ENCODE measurements at regions not wholly inside any gene's neighbourhood (a gene's known extent, or its start where the extent isn't known, plus 50 kb on each side); places are given as distances from the start of the nearest gene placed in this dataset.

- no peak for TF ChIP-seq CTCF (IDR thresholded peaks at IDR 0.05; ENCODE audit: insufficient read depth in 1 of 2, low read depth in 1 of 2, low read length in 1 of 2, severe bottlenecking in 1 of 2, unreplicated experiment in 1 of 2)
- intact Hi-C loops (cut with micrococcal nuclease; ENCODE audit: unreplicated experiment): no loop called here
- no peaks in the 10 kb centered on the region for H3K9me3 ChIP-seq
- H3K27me3 Mint-ChIP-seq (ENCODE audit: insufficient read depth, unreplicated experiment): no peaks in the 10 kb centered on the region
- H3K4me1 ChIP-seq: no peaks in the 10 kb centered on the region
- H3K9me3 Mint-ChIP-seq (ENCODE audit: unreplicated experiment): no peaks in the 10 kb centered on the region
- H3K36me3 ChIP-seq (ENCODE audit: control insufficient read depth, insufficient read depth, low read length): no peaks in the 10 kb centered on the region
- H3K27ac Mint-ChIP-seq (ENCODE audit: unreplicated experiment): no peak overlapping the region
- H3K27me3 ChIP-seq (replicated peaks; ENCODE audit: control insufficient read depth, insufficient read depth, low read length): no peaks in the 10 kb centered on the region
- H3K4me1 Mint-ChIP-seq (ENCODE audit: low read depth, unreplicated experiment): no peaks in the 10 kb centered on the region
- no peaks in the 10 kb centered on the region for H3K36me3 Mint-ChIP-seq (ENCODE audit: insufficient read depth, unreplicated experiment)
- POLR2A ChIA-PET: no interaction called here
- no TSS peak for BruUV-seq (replicated peaks)
- DNase-seq: no peak
- CTCF ChIA-PET: no interaction called here
- H3K4me3 ChIP-seq (ENCODE audit: low read depth, low read length): no peak overlapping the region
- no peak overlapping the region for H3K4me3 Mint-ChIP-seq (ENCODE audit: unreplicated experiment)
Measured at GRCh38 chr5:128687930-128688329, 149.9 kb upstream of the FBN2 start.

GRCh38 chr5:128693764-128694163 lies 155.7 kb upstream of the FBN2 start:
- no peak for TF ChIP-seq CTCF (IDR thresholded peaks at IDR 0.05; ENCODE audit: insufficient read depth in 1 of 2, low read depth in 1 of 2, low read length in 1 of 2, severe bottlenecking in 1 of 2, unreplicated experiment in 1 of 2)
- CTCF ChIA-PET: no interaction called here
- Histone ChIP-seq H3K4me1 (no peaks in the 10 kb centered on the region), H3K4me3 (ENCODE audit: low read depth, low read length) (no peak overlapping the region), H3K9me3 (no peaks in the 10 kb centered on the region), H3K27me3 (replicated peaks; ENCODE audit: control insufficient read depth, insufficient read depth, low read length) (no peaks in the 10 kb centered on the region), H3K36me3 (ENCODE audit: control insufficient read depth, insufficient read depth, low read length) (no peaks in the 10 kb centered on the region)
- Mint-ChIP-seq H3K4me1 (ENCODE audit: low read depth, unreplicated experiment) (no peaks in the 10 kb centered on the region), H3K36me3 (ENCODE audit: insufficient read depth, unreplicated experiment) (no peaks in the 10 kb centered on the region), H3K9me3 (ENCODE audit: unreplicated experiment) (no peaks in the 10 kb centered on the region), H3K27me3 (ENCODE audit: insufficient read depth, unreplicated experiment) (no peaks in the 10 kb centered on the region), H3K4me3 (ENCODE audit: unreplicated experiment) (no peak overlapping the region), H3K27ac (ENCODE audit: unreplicated experiment) (no peak overlapping the region)
- BruUV-seq (replicated peaks): no TSS peak
- intact Hi-C loops (cut with micrococcal nuclease; ENCODE audit: unreplicated experiment): no loop called here
- DNase-seq: no peak
- POLR2A ChIA-PET: no interaction called here

- no peaks in the 10 kb centered on the region for H3K4me1 ChIP-seq
- intact Hi-C loops (cut with micrococcal nuclease; ENCODE audit: unreplicated experiment): no loop called here
Measured at GRCh38 chr5:128695791-128696530, 157.9 kb upstream of the FBN2 start.

More at GRCh38 chr5:128695791-128696530, 157.9 kb upstream of the FBN2 start:
- Mint-ChIP-seq H3K9me3 (ENCODE audit: unreplicated experiment) (no peaks in the 10 kb centered on the region), H3K4me3 (ENCODE audit: unreplicated experiment) (no peak overlapping the region), H3K4me1 (ENCODE audit: low read depth, unreplicated experiment) (no peaks in the 10 kb centered on the region), H3K27me3 (ENCODE audit: insufficient read depth, unreplicated experiment) (no peaks in the 10 kb centered on the region), H3K27ac (ENCODE audit: unreplicated experiment) (no peak overlapping the region), H3K36me3 (ENCODE audit: insufficient read depth, unreplicated experiment) (no peaks in the 10 kb centered on the region)
- Histone ChIP-seq H3K27me3 (replicated peaks; ENCODE audit: control insufficient read depth, insufficient read depth, low read length) (no peaks in the 10 kb centered on the region), H3K36me3 (ENCODE audit: control insufficient read depth, insufficient read depth, low read length) (no peaks in the 10 kb centered on the region), H3K9me3 (no peaks in the 10 kb centered on the region), H3K4me3 (ENCODE audit: low read depth, low read length) (no peak overlapping the region)
- BruUV-seq (replicated peaks): no TSS peak
- ChIA-PET POLR2A (no interaction called here), CTCF (no interaction called here)
- peak; percentile 16 to 53 for TF ChIP-seq CTCF (IDR thresholded peaks at IDR 0.05; ENCODE audit: insufficient read depth in 1 of 2, low read depth in 1 of 2, low read length in 1 of 2, severe bottlenecking in 1 of 2, unreplicated experiment in 1 of 2)
- no peak for DNase-seq
